Endodermal cell (in vitro differentiated cells): ENCODE measurements at regions not wholly inside any gene's neighbourhood (a gene's known extent, or its start where the extent isn't known, plus 50 kb on each side); places are given as distances from the start of the nearest gene placed in this dataset. TPM values are rescaled to one million over a fixed set of nuclear protein-coding genes. Genes with fewer than 3 reads are reported as not detected.

ENCODE experiments used
- DNase-seq: peaks from one replicate; pipeline ENCODE4 v3.0.0-alpha.2; 2017
- H3K27ac ChIP-seq: 2 replicates; pipeline ENCODE4 v1.5.1; 2013; ENCODE audit warnings: mild to moderate bottlenecking, low read depth, low read length, moderate library complexity
- H3K27me3 ChIP-seq: 2 replicates; pipeline ENCODE4 v1.6.1; 2013; ENCODE audit warnings: mild to moderate bottlenecking, low read length, moderate library complexity; ENCODE audit not compliant: insufficient read depth, control insufficient read depth, poor library complexity, severe bottlenecking
- H3K36me3 ChIP-seq: 2 replicates; pipeline ENCODE4 v1.7.0; 2013; ENCODE audit warnings: mild to moderate bottlenecking, low read length, moderate library complexity; ENCODE audit not compliant: control insufficient read depth, insufficient read depth
- H3K4me1 ChIP-seq: one replicate; pipeline ENCODE4 v1.7.0; 2013; ENCODE audit warnings: low read length; ENCODE audit not compliant: control insufficient read depth, insufficient read depth
- H3K4me3 ChIP-seq: 2 replicates; pipeline ENCODE4 v1.5.1; 2013; ENCODE audit warnings: mild to moderate bottlenecking, low read length, moderate library complexity
- H3K9ac ChIP-seq: 2 replicates; pipeline ENCODE4 v1.6.1; 2013; ENCODE audit warnings: mild to moderate bottlenecking, low read length, moderate library complexity; ENCODE audit not compliant: poor library complexity, severe bottlenecking; ENCODE audit errors: extremely low read depth
- H3K9me3 ChIP-seq: 2 replicates; pipeline ENCODE4 v1.6.1; 2013; ENCODE audit warnings: mild to moderate bottlenecking, low read length, moderate library complexity; ENCODE audit not compliant: control insufficient read depth
- H3K27ac Mint-ChIP-seq: 2 replicates; pipeline ENCODE4 v1.8.0; 2020; ENCODE audit warnings: mixed read lengths
- H3K27me3 Mint-ChIP-seq: 2 replicates; pipeline ENCODE4 v1.8.0; 2021; ENCODE audit warnings: mild to moderate bottlenecking, mixed read lengths; ENCODE audit not compliant: insufficient read depth
- H3K36me3 Mint-ChIP-seq: 2 replicates; pipeline ENCODE4 v1.8.0; 2020; ENCODE audit warnings: low read depth, mixed read lengths
- H3K4me1 Mint-ChIP-seq: 2 replicates; pipeline ENCODE4 v1.8.0; 2020; ENCODE audit warnings: mixed read lengths
- H3K4me3 Mint-ChIP-seq: 2 replicates; pipeline ENCODE4 v1.8.0; 2020; ENCODE audit warnings: mild to moderate bottlenecking, moderate library complexity, mixed read lengths
- H3K9me3 Mint-ChIP-seq: 2 replicates; pipeline ENCODE4 v1.8.0; 2020; ENCODE audit warnings: mild to moderate bottlenecking, mixed read lengths
- CTCF ChIP-seq: fragments of 200-600 bp; sonication (generic); conservative IDR thresholded peaks from 2 replicates; pipeline ENCODE4 v1.5.0; 2021; ENCODE audit warnings: antibody characterized with exemption, mild to moderate bottlenecking
- WGBS, 2 experiments: methylation state at CpG; one replicate each; pipeline versions ENCODE4 v1.1.5 to v1.1.7; 2013; ENCODE audit warnings: missing lambda C conversion rate in 2 of 2, mixed read lengths in 1 of 2; ENCODE audit not compliant: insufficient coverage in 1 of 2, insufficient read length in 1 of 2; 5-methylcytosine and 5-hydroxymethylcytosine counted together
- microRNA-seq: library from miRNA; unstranded; fragments of <30 nt; microRNA quantifications from one replicate; pipeline ENCODE4 v1.2.0, GENCODE V29; 2020; ENCODE audit warnings: borderline microRNAs expressed

GRCh38 chr10:14380746-14381145 lies 50.0 kb upstream of the FRMD4A start:
- Mint-ChIP-seq H3K27me3 (no peaks in the 10 kb centered on the region), H3K27ac (no peak overlapping the region), H3K4me1 (peaks cover 16% of the 10 kb centered on the region), H3K36me3 (no peaks in the 10 kb centered on the region), H3K9me3 (no peaks in the 10 kb centered on the region), H3K4me3 (no peak overlapping the region)
- TF ChIP-seq CTCF, result no peak
- no peak overlapping the region for H3K4me3 ChIP-seq
- no peak overlapping the region for H3K9ac ChIP-seq
- H3K27ac ChIP-seq, result no peak overlapping the region
- DNase-seq, result no peak
- no peaks in the 10 kb centered on the region for H3K9me3 ChIP-seq
- peaks cover 2% of the 10 kb centered on the region for H3K4me1 ChIP-seq
- no CpG with 5 or more reads among the region's 1 CpG for WGBS, 2 experiments
- H3K36me3 ChIP-seq, result no peaks in the 10 kb centered on the region
- no peaks in the 10 kb centered on the region for H3K27me3 ChIP-seq

Small RNA genes in the stretch of these regions (microRNA-seq; reads per million reads assigned to microRNA genes)
- gene MIR1265, result not detected
- gene MIR4293, result not detected
